Progenitor cell of endocrine pancreas (in vitro differentiated cells): ENCODE measurements at regions not wholly inside any gene's neighbourhood (a gene's known extent, or its start where the extent isn't known, plus 50 kb on each side); places are given as distances from the start of the nearest gene placed in this dataset.

Experiments
- DNase-seq: peaks from one replicate; pipeline ENCODE4 v3.0.0; 2021; ENCODE audit warnings: low spot score; ENCODE audit not compliant: unreplicated experiment
- H3K27ac Mint-ChIP-seq: 2 replicates; pipeline ENCODE4 v1.8.0; 2021; ENCODE audit warnings: mild to moderate bottlenecking, moderate library complexity, mixed read lengths
- H3K27me3 Mint-ChIP-seq: 2 replicates; pipeline ENCODE4 v1.8.0; 2021; ENCODE audit warnings: mixed read lengths
- H3K36me3 Mint-ChIP-seq: 2 replicates; pipeline ENCODE4 v1.8.0; 2022; ENCODE audit warnings: mixed read lengths; ENCODE audit not compliant: insufficient read depth
- H3K4me1 Mint-ChIP-seq: 2 replicates; pipeline ENCODE4 v1.8.0; 2021; ENCODE audit warnings: low read depth, mixed read lengths
- H3K4me3 Mint-ChIP-seq: 2 replicates; pipeline ENCODE4 v1.8.0; 2021; ENCODE audit warnings: low read depth, mild to moderate bottlenecking, moderate library complexity, mixed read lengths
- H3K9me3 Mint-ChIP-seq: 2 replicates; pipeline ENCODE4 v1.8.0; 2021; ENCODE audit warnings: low read depth, mixed read lengths
- CTCF ChIP-seq: fragments of 200-600 bp; sonication (generic); IDR thresholded peaks from one replicate; pipeline ENCODE4 v1.5.0; 2021; ENCODE audit warnings: antibody characterized with exemption, mild to moderate bottlenecking; ENCODE audit not compliant: unreplicated experiment

GRCh38 chr4:110975338-110975737 is 352.5 kb upstream of the PITX2 start:
- Mint-ChIP-seq H3K36me3 (no peaks in the 10 kb centered on the region), H3K4me1 (no peaks in the 10 kb centered on the region)
- no peak for TF ChIP-seq CTCF

GRCh38 chr4:110977554-110977953 is 354.7 kb upstream of the PITX2 start:
- no peak for TF ChIP-seq CTCF
- H3K27me3 Mint-ChIP-seq: no peaks in the 10 kb centered on the region

More at GRCh38 chr4:110975338-110975737, 352.5 kb upstream of the PITX2 start:
- Mint-ChIP-seq H3K4me3 (no peak overlapping the region), H3K27ac (no peak overlapping the region), H3K27me3 (no peaks in the 10 kb centered on the region), H3K9me3 (no peaks in the 10 kb centered on the region)
- DNase-seq: no peak

GRCh38 chr4:110978761-110979160 is 355.9 kb upstream of the PITX2 start:
- TF ChIP-seq CTCF: no peak
- Mint-ChIP-seq H3K9me3 (no peaks in the 10 kb centered on the region), H3K4me3 (no peak overlapping the region), H3K27me3 (no peaks in the 10 kb centered on the region), H3K4me1 (no peaks in the 10 kb centered on the region), H3K27ac (no peak overlapping the region), H3K36me3 (no peaks in the 10 kb centered on the region)
- no peak for DNase-seq

More at GRCh38 chr4:110977554-110977953, 354.7 kb upstream of the PITX2 start:
- no peaks in the 10 kb centered on the region for H3K4me1 Mint-ChIP-seq
- DNase-seq: no peak
- no peaks in the 10 kb centered on the region for H3K9me3 Mint-ChIP-seq
- no peak overlapping the region for H3K27ac Mint-ChIP-seq
- H3K4me3 Mint-ChIP-seq: no peak overlapping the region
- H3K36me3 Mint-ChIP-seq: no peaks in the 10 kb centered on the region

GRCh38 chr4:110982486-110982885 is 359.6 kb upstream of the PITX2 start:
- Mint-ChIP-seq H3K9me3 (no peaks in the 10 kb centered on the region), H3K27me3 (no peaks in the 10 kb centered on the region), H3K36me3 (no peaks in the 10 kb centered on the region), H3K27ac (no peak overlapping the region), H3K4me1 (no peaks in the 10 kb centered on the region), H3K4me3 (no peak overlapping the region)
- TF ChIP-seq CTCF: no peak
- no peak for DNase-seq

- H3K27ac Mint-ChIP-seq: no peak overlapping the region
- no peaks in the 10 kb centered on the region for H3K9me3 Mint-ChIP-seq
- H3K36me3 Mint-ChIP-seq: no peaks in the 10 kb centered on the region
- no peaks in the 10 kb centered on the region for H3K4me1 Mint-ChIP-seq
- no peak for TF ChIP-seq CTCF
- DNase-seq: no peak
- H3K4me3 Mint-ChIP-seq: no peak overlapping the region
- no peaks in the 10 kb centered on the region for H3K27me3 Mint-ChIP-seq
Measured at GRCh38 chr4:110988722-110989121, 365.8 kb upstream of the PITX2 start.
